Suppressor macrophage treated with lipopolysaccharide for 4 hours (primary cell): ENCODE measurements at regions not wholly inside any gene's neighbourhood (a gene's known extent, or its start where the extent isn't known, plus 50 kb on each side); places are given as distances from the start of the nearest gene placed in this dataset.
"Not testable (repeated sequence)": the region's sequence is repeated elsewhere in the genome, so short reads cannot be mapped to it uniquely, and the experiment has no call there.

ENCODE experiments used
- DNase-seq: peaks from one replicate; pipeline ENCODE4 v3.0.0-alpha.2; 2020

DNA sequence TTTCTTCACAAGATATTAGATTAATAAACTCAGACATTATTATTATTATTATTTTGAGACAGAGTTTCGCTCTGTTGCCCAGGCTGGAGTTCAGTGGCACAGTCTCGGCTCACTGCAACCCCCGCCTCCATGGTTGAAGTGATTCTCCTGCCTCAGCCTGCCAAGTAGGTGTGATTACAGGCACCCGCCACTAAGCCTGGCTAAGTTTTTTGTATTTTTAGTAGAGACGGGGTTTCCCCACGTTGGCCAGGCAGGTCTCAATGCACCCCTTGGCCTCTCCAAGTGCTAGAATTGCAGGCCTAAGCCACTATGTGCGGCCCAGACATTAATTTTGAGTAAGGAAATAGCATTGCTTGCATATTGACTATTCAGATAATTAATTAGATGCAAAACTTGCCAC lies 554.9 kb upstream of the LRFN5 start:
- no peak for DNase-seq

DNA sequence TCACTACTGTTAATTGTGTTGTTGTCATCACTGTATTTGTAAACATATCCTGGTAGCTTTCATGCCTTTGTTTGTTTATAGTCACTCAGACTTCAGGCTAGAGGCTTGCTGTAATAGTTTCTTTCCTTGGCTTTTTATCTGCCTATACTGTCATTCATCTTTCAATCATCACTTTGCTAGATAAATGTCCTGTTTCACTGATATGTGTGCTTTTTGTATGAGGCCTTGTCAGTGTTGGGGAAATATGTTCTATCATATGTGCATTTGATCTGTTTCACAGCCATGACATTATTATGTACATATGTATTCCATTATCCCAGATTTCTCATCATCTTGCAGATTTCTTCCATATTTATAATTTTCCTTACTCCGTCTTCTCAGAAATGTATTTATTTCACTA lies 558.9 kb upstream of the LRFN5 start:
- DNase-seq = no peak

DNA sequence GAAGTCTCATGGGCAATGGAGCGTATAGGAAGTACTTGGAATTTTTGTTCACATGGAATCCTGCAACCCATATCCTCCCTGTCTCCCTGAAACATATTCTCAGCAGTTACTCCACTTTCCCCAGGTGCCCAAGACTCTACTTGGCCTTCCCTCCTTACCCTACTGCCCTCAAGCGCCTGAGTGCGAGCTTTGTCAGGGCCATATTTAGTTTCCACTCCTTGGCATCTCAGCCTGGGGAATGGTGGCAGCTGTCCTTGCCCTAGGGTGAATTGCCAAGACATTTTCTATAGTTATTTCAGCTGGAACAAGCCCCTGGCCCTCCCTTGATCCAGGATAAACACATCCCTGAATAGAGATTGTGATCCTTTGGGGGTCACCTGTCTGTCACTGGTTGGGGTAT lies 569.3 kb upstream of the LRFN5 start:
- no peak for DNase-seq

DNA sequence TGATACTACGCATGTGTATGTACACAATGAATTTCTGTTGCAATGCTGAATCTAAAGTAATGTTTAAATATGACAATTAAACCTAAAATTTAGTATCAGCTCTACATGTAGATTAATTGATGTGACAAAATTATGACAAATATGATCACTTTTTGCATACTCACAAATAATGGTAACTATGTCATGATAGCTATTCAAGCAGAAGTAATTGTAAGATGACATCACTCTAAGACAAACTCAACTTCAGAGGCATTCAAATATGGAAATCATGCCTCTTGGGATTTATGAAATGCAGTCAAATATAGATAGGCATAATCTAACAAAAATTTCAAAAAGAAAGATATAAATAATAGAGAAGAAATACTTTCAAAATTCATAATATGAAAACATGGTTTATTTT lies 571.7 kb upstream of the LRFN5 start:
- DNase-seq = no peak

DNA sequence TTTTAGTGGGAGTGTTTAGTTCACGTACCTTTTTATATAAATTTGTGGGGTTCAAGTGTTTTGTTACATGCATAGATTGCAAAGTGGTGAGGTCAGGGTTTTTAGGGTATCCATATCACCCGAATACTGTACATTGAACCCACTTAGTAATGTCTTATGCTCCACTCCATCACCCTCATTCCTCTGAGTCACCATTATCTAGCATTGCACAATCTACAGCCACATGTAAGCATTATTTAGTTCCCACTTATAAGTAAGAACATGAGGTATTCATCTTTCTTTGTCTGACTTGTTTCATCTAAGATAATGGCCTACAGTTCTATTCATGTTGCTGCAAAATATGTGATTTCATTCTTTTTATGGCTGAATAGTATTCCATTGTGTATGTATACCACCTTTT lies 583.7 kb upstream of the LRFN5 start:
- no peak for DNase-seq

DNA sequence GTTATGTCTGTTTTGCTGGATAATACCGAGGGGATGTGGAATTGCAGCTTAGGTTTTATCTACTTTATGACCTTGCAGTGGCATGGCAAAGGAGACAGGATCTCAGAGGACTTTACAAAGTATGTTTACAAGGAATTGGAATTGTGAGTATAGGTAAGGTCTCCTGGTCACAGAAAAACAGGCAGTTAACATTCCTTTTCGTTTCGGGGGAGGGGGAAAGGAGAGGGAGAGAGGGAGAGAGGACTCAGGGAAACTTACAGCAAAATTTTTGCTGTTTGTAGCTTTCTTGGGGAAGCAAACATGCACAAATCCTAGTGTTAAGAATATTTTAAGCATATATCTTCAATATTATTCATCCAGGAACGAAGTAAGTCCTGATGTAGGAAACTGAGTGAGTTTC lies 590.5 kb upstream of the LRFN5 start:
- DNase-seq = no peak

DNA sequence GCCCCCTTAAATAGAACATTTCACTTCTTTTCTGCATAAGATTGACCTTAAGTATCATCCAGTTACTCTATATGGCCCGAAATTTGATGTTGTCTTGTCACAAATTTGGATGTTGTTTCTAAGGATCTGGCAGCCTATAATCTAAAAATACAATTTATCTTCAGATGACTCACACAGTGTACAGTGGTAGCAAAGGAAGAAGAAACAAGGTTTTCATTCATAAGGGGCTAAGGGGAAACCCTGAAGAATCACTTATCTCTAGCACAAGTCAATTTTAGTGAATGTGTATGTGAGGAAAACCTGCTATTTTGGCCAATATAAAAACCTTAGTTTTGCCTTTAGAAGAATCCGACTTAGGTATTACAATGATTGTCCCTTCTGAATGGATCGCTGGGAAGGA lies 606.3 kb upstream of the LRFN5 start:
- no peak for DNase-seq

DNA sequence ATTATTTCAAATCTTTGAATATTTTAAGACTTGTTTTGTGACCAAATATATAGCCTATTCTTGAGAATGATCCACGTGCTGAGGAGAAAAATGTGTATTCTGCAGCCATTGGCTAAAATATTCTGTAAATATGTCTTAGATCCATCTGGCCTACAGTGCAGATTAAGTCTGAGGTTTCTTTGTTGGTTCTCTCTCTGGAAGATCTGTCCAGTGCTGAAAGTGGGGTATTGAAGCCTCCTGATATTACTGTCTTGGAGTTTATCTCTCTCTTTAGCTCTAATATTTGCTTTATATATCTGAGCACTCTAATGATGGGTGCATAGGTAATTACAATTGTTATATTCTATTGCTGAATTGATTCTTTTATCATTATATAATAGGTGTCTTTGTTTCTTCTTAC lies 617.4 kb upstream of the LRFN5 start:
- DNase-seq = no peak

DNA sequence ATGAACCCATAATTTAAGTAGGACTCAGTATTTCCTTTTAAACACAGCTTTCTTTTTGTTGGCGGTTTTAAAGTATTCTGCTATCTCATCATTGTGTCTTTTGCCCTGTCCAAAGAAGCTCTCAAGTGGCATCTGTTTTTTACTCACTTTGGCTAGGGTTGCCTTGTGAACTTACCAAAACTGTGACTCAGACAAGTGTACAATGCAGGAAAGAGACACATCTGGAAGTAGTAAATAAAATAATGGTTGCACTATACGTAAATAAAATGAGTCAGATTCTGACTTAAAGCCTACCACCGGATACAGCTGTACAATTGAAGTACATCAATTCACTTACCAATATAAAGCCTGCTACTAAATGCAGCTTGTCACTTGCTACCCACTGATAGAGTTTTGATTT lies 619.2 kb upstream of the LRFN5 start:
- no peak for DNase-seq

DNA sequence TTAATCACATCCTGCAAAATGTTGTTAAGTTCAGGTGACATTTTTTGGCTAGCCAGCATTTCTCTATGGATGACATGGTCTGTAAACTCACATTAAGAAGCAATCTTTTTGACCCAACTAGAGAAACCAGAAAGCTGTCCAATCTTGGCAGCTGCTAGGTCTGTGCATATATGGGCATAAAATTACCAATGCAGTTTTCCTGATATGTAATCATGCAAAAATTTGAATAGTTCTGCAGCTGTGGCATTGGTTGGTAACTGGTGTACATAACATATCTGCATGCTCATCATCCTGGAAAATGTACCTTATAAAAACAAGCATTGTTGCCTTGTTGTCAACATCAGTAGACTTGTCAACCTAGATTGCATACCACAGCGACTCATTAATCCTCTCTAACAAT lies 620.0 kb upstream of the LRFN5 start:
- DNase-seq = no peak

DNA sequence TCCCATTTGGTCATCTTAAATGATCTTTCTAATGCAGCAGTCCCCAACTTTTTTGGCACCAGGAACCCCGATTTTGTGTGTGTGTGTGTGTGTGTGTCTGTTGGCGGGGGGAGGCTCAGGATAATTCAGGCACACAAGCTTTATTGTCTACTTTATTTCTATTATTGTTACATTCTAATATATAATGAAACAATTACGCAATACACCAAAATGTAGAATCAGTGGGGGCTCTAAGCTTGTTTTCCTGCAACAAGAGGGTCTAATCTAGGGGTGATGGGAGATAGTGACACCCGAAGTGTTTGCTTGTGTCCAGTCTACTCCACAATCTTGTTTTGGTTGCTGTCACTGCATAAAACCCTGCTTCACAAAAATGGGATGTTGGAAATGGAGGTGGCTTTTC lies 621.1 kb upstream of the LRFN5 start:
- no peak for DNase-seq

DNA sequence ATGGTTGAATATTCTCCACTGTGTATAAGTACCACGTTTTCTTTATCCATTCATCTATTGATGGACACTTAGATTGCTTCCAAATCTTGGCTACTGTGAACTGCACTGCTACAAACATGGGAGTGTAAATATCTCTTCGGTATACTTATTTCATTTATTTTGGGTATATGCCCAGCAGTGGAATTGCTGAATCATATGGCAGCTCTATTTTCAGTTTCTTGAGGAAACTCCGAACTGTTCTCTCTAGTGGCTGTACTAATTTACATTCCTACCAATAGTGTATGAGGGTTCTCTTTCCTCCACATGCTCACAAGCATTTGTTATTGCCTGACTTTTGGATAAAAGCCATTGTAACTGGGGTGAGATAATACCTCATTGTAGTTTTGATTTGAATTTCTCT lies 623.1 kb upstream of the LRFN5 start:
- DNase-seq = no peak

DNA sequence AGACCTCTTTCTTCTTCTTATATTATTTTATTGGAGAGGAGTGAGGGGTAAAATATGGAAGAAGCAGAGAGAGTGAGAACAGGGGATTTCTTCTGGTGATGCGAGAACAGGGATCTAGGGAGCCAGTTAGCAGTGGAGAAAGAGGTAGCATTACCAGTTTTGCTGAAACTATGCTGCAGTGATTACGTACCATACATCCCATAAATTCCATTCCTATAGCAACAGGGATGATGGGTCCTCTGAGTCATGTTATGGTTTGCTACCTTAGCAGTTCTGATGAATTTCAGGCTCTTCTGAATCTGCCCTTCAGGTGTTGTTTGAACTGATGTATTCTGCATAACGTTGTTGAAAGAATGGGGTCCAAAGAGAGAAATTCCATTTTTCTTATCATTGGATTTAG lies 625.4 kb upstream of the LRFN5 start:
- DNase-seq = no peak

DNA sequence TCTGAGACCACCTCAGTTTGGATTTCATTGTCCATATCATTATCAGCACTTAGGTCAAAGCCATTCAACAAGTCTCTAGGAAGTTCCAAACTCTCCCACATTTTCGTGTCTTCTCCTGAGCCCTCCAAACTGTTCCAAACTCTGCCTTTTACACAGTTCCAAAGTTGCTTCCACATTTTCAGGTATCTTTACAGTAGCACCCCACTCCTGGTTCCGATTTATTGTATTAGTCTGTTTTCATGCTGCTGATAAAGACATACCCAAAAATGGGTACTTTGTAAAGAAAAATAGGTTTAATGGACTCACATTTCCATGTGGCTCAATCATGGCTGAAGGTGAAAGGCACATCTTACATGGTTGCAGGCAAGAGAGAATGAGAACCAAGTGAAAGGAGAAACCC lies 646.4 kb upstream of the LRFN5 start:
- DNase-seq = not testable (repeated sequence)

DNA sequence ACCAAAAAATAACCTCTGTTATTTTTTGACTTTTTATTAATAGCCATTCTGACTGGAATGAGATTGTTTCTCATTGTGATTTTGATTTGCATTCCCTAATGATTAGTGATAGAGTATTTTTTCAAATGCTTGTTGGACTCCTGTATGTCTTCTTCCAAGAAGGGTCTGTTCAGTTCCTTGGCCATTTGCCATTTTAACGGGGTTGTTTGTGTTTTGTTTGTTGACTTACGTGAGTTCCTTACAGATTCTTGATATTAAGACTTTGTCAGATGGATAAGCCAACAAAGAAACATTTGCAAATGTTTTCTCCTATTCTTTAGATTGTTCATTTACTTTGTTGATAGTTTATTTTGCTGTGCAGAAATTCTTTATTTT lies 651.6 kb upstream of the LRFN5 start:
- DNase-seq = no peak

DNA sequence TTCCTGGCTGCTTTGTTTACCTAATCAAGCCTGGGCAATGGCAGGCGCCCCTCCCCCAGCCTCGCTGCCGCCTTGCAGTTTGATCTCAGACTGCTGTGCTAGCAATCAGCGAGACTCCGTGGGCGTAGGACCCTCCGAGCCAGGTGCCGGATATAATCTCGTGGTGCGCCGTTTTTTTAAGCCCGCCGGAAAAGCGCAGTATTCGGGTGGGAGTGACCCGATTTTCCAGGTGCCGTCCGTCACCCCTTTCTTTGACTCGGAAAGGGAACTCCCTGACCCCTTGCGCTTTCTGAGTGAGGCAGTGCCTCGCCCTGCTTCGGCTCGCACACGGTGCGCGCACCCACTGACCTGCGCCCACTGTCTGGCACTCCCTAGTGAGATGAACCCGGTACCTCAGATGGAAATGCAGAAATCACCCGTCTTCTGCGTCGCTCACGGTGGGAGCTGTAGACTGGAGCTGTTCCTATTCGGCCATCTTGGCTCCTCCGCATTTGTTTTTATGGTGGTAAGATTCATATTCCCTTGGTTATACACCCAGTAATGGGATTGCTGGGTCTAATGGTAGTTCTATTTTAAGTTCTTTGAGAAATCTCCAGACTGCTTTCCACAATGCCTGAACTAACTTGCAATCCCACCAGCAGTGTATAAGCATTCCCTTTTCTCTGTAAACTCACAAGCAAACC lies 652.1 kb upstream of the LRFN5 start:
- not testable (repeated sequence) for DNase-seq

DNA sequence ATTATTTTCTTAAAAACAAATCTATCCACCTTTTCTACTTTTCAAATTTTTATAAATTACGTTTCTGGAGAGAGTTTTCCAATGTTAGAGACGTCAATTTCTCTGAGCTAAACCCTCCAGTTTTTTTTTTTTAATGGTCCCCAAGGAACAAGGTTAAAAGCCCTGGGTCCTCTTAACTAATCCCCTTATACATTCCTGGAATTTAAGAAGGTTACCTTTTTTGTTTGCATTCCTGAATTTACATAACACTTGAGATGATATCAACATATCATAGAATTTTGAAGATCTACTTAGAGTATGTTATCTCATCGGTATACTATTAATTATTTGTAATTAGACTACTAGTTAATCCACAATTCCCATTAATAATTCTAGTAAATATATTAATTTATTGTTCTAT lies 662.2 kb upstream of the LRFN5 start:
- DNase-seq = no peak

DNA sequence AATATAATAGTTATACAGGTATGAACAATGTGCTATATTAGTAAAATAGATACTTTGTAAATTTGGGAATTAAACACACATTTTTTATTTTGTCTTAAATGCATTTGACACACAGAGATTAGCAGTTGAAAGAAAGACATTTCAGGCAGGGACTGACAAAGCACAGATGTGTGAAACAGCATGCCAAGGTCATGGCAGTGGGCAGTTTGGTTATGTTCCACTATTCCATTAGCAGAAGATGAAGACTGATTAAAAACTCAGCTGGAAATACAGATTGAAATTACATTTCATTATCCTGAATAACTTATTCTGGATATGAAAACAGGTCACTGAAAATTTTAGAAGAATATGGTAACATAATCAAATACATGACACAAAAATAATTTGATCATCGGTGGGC lies 669.8 kb upstream of the LRFN5 start:
- no peak for DNase-seq

DNA sequence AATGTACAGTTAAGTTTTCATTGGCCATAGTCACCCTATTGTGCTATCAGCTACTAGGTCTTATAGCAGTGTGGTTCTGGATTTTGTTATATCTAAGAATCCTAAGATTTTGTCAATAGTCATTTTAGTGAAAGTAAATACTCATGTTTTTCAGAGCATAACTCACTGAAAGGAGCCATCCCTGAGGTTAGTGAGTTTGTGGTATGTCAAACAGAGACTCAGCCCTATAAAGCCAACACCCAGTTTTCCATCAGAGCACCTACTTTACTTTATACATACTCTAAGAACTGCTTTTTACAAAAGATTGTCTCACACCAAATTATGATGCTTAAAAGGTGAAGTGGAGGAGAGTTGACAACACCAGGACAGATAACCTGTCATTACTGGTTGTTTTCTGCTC lies 686.3 kb upstream of the LRFN5 start:
- DNase-seq = no peak

DNA sequence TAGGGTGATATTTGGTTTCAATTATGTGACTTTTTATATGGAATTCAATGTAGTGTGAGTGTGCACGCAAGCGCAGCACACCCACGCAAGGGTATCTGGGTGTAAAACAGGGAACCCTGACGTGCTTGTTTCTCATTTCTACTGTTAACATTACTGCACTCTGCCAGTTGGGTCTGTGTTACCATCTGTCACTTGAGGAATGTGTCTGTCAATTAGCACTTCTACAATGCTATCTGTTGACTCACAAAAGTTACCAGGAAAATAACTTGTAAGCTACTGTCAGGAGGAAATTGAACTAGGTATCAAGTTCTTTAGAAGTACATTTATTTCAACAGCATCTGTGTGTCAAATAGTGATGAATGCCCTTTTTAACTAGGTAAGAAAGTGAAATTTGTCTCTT lies 695.5 kb upstream of the LRFN5 start:
- DNase-seq = no peak

DNA sequence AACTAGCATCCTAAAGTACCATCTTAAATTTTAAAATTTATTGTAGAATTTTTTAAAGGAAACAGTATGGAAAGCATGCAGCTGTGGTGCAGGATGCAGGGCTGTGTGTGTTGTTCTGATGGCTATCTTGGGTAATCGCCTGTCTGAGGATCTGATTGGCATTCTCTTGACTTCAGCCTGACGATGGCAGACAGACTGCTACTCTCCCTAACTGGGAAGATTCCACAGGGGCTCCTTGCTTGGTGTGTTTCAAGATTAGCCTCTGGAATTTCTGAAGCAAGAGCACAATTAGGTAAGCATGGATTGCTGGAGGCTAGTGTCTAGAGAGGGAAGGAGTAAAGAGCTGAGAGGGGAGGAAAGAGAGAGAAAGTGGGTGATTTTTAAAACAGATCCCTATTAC lies 696.8 kb upstream of the LRFN5 start:
- DNase-seq = no peak

DNA sequence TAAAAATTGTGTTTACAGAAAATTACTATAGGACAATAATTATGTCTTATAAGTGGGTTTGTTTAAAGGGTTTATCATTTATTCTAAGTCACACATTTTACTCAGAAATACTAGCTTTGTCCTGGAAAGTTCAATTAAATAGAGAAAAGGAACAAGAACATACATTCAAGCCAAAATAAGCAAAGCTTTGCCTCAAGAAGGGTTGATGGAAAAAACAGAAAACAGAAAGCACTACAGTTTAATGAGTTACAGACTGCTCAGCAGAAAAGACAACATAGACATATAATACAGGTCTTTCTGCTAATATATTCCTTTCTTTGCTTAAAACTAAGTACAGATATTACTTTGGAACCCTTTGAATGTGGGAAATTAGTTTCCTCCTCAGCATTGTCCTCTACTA lies 703.0 kb upstream of the LRFN5 start:
- DNase-seq = no peak

DNA sequence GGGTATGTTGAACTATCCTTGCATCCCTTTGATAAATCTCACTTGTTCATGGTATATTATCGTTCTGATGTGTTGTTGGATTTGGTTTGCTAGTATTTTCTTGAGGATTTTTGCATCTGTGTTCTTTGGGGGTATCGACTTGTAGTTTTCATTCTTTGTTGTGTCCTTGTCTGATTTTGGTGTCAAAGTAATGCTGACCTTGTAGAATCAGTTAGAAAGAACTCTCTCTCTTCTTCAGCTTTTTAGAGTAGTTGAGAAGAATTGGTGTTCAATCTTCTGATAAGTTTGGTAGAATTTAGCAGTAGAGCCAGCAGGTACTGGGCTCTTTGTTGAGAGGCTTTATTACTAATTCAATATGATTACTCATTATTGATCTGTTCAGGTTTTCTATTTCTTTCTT lies 707.2 kb upstream of the LRFN5 start:
- DNase-seq = no peak

DNA sequence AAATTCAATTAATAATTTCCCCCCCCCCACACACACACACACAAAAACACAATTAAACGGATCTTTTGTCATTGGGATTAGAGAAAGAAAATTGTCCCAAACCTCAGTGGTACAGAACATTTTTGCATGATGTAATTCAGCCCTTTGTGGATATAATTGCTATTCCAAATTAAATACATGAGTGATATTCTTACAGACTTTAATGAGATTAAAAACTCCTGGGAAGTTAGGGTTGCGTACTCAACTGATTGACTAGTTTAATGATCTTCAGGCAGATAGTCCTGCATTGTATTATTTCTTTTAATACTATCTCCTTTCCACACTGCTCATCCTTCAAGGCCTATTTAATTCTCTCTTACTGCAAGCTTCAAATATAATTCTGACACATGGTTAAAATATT lies 711.8 kb upstream of the LRFN5 start:
- no peak for DNase-seq

DNA sequence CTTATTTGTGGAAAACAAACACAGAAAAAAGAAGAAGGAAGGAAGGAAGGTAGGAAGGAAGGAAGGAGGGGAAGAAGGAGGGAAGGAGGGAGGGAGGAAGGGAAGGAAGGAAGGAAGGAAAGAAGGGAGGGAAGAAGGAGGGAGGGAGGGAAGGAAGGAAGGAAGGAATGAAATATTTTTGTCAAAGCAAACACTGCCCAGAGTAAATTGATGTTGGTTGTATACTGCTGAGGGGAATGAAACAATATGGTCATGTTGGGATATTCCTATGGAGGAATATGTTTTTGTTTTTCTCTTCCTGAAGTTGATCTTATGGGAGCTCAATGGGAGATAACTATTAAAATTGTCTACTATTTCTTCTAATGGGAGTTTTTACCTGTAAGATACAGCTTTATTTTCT lies 717.5 kb upstream of the LRFN5 start:
- no peak for DNase-seq

DNA sequence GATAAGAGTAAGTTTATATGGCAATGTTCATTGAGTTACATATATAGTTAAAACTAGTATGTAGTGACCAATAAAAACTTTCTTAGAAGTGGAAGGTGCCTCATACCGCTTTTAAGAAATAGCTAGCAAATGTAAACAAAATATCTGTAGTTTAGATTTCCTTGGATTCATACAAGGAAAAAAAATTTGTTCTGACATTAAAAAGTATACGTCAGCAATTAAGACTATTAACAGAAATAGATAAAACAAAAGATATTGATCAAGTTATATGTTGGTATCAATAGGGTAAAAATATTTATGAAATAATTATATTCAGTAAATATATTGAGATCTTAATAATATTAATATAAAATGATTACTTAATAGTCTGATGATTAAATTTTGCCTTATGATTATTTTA lies 718.8 kb upstream of the LRFN5 start:
- DNase-seq = no peak
